Ishikawa (cell line): ENCODE measurements at regions not wholly inside any gene's neighbourhood (a gene's known extent, or its start where the extent isn't known, plus 50 kb on each side); places are given as distances from the start of the nearest gene placed in this dataset.

Experiments used
- EGR1 ChIP-seq: IDR thresholded peaks from 2 replicates; pipeline ENCODE4 v1.6.1; 2012
- EP300 ChIP-seq: IDR thresholded peaks from 2 replicates; pipeline ENCODE4 v1.6.1; 2012; ENCODE audit warnings: borderline replicate concordance
- RAD21 ChIP-seq: IDR thresholded peaks from 2 replicates; pipeline ENCODE4 v1.6.1; 2012; ENCODE audit warnings: low read depth
- YY1 ChIP-seq: IDR thresholded peaks from 2 replicates; pipeline ENCODE4 v1.6.1; 2012; ENCODE audit warnings: low read depth

- TF ChIP-seq RAD21 (no peak), EP300 (no peak), YY1 (no peak), EGR1 (no peak)
Measured at GRCh38 chr5:90037646-90038045, 371.9 kb downstream of the CETN3 start.
